GM18870 (cell line): ENCODE measurements at regions not wholly inside any gene's neighbourhood (a gene's known extent, or its start where the extent isn't known, plus 50 kb on each side); places are given as distances from the start of the nearest gene placed in this dataset.
"Not testable (repeated sequence)": the region's sequence is repeated elsewhere in the genome, so short reads cannot be mapped to it uniquely, and the experiment has no call there.

ENCODE experiments used
- ATAC-seq: cut with Tn5 transposase; IDR thresholded peaks from one replicate; pipeline ENCODE4 v1.9.1; 2021; ENCODE audit warnings: moderate library complexity; ENCODE audit not compliant: unreplicated experiment

- ATAC-seq = no peak
Measured at GRCh38 chr14:70269582-70269981, 80.8 kb upstream of the SLC8A3 start.

DNA sequence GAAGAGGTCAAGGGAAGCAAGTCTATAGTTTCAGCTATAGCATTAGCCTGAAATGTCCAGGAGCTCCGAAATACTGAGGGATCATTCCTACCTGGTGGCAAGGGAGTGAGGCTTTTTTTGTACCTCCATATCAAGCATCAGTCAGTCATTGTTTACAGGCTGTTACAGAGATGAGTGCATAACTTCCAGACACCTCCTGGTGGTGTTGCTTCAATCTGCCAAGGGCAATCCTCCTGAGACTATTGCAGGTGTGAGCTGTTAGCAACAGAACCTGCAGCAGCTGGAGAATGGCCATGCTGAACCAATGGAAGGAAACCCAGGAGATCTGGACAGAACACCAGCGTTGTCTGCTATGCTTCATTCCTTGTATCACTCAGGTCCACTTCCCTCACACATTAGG is 80.0 kb upstream of the SLC8A3 start:
- no peak for ATAC-seq

DNA sequence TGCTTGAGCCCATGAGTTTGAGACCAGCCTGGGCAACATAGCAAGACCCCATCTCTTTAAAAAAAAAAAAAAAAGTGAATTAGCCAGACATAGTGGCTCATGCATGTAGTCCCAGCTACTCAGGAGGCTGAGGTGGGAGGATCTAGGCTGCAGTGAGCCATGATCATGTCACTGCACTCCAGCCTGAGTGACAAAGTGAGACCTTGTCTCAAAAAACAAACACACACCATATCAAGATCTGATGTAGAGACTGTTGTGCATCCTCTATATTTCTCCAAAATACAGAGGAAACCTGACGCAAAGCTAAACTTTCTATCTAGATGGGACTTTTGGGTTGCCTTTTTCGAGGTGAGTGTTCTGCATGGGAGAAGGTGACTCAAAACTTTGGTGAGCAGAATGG is 77.4 kb upstream of the SLC8A3 start:
- no peak for ATAC-seq

- no peak for ATAC-seq
Measured at GRCh38 chr14:70265422-70265821, 76.7 kb upstream of the SLC8A3 start.

GRCh38 chr14:70259420-70259819 is 70.7 kb upstream of the SLC8A3 start:
- no peak for ATAC-seq

DNA sequence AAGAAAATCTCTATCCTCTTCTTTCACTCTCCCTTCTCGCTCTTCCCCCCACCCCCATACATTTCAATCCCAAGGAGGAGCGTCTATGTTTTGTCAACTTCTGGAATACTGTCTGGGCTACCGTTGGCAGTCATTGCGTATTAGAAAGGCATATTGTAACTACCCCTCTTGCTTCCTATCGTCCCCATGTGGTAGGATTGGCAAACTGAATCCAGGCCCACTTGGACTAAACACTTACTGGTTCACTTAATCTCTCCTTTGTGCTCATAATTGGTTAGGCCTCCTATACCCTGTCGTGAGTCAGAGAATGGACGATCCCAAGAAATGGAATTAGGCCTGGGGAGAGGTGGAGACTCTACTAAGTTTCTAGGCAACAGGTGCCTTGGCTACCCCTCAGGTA is 68.8 kb upstream of the SLC8A3 start:
- ATAC-seq = no peak

DNA sequence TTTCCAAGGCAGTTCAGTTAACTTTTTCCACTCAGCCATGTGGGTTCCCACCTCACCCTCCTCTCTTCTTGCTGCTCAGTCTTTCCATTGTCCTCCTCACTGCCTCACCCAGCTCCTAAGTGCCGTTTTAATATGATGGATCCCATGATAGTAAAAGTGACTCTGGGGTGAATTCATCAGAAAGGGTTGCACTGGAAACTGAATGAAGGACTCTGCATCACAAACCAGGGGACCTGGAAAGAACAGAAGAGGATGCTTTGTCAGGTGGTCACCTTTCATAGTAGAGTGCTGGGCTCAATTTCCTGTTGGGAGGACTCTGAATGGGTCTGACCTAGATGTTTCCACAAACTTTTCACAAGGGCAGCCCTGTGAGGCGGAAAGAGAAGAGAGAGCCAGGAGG is 67.8 kb upstream of the SLC8A3 start:
- no peak for ATAC-seq

- not testable (repeated sequence) for ATAC-seq
Measured at GRCh38 chr14:70255071-70256057, 66.6 kb upstream of the SLC8A3 start.

- ATAC-seq = no peak
Measured at GRCh38 chr14:70254476-70254961, 65.8 kb upstream of the SLC8A3 start.

- ATAC-seq = not testable (repeated sequence)
Measured at GRCh38 chr14:70253547-70253946, 64.8 kb upstream of the SLC8A3 start.

GRCh38 chr14:70245026-70245425 is 56.3 kb upstream of the SLC8A3 start:
- ATAC-seq = no peak

DNA sequence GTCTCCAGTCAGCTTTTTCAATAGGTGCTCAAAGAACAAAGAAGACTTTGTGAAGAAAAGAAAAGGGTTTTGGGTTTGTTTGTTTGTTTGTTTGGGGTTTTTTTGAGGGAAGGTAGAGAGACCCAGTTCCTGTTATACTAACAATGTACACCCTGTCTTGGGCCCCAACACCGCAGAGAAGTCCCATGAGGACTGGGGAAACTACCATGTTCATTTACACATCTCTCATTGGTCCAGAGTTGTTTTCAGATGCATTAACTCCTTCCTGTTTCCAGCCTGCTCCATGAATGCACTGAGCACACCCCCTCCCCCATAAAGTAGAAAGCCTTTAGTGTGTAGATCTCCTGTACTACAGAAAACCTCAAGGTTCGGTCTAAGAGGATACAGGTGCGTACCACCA is 51.1 kb upstream of the SLC8A3 start:
- ATAC-seq = peak; percentile 93

DNA sequence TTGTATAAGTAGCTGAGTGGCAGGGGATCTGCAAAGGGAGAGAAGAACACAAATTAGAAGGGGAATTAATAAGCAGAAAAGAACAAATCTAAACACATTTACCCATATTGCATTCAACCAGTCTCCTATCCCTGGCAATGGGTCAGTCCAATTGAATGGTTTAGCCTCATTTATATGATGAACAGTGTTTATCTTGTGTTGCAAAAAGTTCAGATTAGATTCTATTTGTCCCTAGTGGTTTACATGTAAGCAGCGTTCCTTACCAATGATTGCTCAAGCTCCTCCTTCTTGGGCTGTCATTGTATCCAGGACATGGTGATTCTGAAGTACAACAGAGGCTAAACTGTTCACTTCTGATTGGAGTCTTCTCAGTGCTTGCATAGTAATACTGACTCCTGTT is 49.9 kb upstream of the SLC8A3 start:
- not testable (repeated sequence) for ATAC-seq
